ENCODE measurements at regions not wholly inside any gene's neighbourhood (a gene's known extent, or its start where the extent isn't known, plus 50 kb on each side); places are given as distances from the start of the nearest gene placed in this dataset.

DNA sequence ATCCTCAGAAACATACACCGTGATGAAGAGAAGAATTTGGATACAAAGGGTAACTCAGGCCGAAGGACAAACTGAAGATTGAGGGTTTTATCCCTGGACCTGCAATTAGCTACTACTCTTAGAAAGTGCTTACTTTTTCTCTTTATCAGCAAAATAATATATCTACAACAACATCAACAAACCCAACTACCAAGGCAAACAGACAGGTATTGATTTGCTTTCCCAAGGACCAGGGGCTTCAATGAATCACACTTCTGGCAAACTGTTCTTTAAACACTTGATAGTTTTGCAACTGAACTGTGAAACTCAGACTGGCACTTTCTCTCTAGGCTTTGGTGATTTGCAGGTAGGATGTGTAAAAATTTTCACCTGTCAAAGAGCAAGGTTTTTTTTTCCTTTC lies 247.5 kb downstream of the SEC23A start (continued):
- TF ChIP-seq, protein P1, sequence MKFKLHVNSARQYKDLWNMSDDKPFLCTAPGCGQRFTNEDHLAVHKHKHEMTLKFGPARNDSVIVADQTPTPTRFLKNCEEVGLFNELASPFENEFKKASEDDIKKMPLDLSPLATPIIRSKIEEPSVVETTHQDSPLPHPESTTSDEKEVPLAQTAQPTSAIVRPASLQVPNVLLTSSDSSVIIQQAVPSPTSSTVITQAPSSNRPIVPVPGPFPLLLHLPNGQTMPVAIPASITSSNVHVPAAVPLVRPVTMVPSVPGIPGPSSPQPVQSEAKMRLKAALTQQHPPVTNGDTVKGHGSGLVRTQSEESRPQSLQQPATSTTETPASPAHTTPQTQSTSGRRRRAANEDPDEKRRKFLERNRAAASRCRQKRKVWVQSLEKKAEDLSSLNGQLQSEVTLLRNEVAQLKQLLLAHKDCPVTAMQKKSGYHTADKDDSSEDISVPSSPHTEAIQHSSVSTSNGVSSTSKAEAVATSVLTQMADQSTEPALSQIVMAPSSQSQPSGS (CRISPR knock-in tag; IDR thresholded peaks at IDR 0.05; ENCODE audit: borderline replicate concordance, low read depth), result no peak
- TF ChIP-seq ZNF263 (CRISPR knock-in tag; IDR thresholded peaks at IDR 0.05; ENCODE audit: low read depth), result no peak
- no peak for TF ChIP-seq EMX1 (CRISPR knock-in tag; IDR thresholded peaks at IDR 0.05)
- no peak for TF ChIP-seq AR (CRISPR knock-in tag; IDR thresholded peaks at IDR 0.05)

DNA sequence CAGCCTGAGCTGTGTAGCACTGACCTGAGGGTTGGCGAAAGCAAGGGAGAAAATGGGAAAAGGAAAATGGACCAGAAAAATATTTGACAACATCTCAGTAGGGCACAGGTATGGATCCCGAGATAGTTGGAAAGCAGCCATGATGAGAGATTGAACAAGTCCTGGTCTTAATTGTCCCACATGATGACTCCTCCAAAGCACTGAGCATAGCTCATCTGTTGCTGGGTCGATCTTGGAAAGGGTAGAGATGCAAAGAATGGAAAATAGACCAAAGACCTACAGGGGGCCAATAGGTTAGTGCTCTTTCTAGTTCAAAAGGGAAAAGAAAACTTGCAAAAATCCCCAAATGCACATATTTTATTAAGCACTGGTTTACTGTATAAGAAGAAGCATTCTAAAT lies 251.9 kb downstream of the SEC23A start:
- H3K9me3 Mint-ChIP-seq, result no peaks in the 10 kb centered on the region
- ATAC-seq (no peak), DNase-seq (ENCODE audit: low spot score) (no peak)
- H3K36me3 Mint-ChIP-seq, result no peaks in the 10 kb centered on the region
- TF ChIP-seq FOXJ3 (CRISPR knock-in tag; IDR thresholded peaks at IDR 0.05; ENCODE audit: borderline replicate concordance) (no peak), ZNF219 (CRISPR knock-in tag; IDR thresholded peaks at IDR 0.05; ENCODE audit: borderline replicate concordance) (no peak), OVOL2 (CRISPR knock-in tag; IDR thresholded peaks at IDR 0.05; ENCODE audit: borderline replicate concordance) (no peak), TCF7 (CRISPR knock-in tag; IDR thresholded peaks at IDR 0.05; ENCODE audit: low read depth) (no peak), ZNF423 (CRISPR knock-in tag; IDR thresholded peaks at IDR 0.05) (no peak)
- TF ChIP-seq, protein P2, sequence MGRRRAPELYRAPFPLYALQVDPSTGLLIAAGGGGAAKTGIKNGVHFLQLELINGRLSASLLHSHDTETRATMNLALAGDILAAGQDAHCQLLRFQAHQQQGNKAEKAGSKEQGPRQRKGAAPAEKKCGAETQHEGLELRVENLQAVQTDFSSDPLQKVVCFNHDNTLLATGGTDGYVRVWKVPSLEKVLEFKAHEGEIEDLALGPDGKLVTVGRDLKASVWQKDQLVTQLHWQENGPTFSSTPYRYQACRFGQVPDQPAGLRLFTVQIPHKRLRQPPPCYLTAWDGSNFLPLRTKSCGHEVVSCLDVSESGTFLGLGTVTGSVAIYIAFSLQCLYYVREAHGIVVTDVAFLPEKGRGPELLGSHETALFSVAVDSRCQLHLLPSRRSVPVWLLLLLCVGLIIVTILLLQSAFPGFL (CRISPR knock-in tag; IDR thresholded peaks at IDR 0.05; ENCODE audit: borderline replicate concordance), result no peak
- CTCF ChIA-PET, result interaction anchor here (1.4 kb wide), 1 partner anchor 129 kb away, joined by 3 read pairs; no protein-coding TSS in a partner anchor
- POLR2A ChIA-PET, result no interaction called here
- no peak overlapping the region for H3K27ac Mint-ChIP-seq
- 0 out of 2 replicates have a peak, but pooled peaks cover 4% of the 10 kb centered on the region for H3K27me3 Mint-ChIP-seq (ENCODE audit: low read depth)
- no peaks in the 10 kb centered on the region; the same call in 1 of the 2 replicates for H3K4me1 Mint-ChIP-seq
- no peak overlapping the region for H3K4me3 Mint-ChIP-seq

DNA sequence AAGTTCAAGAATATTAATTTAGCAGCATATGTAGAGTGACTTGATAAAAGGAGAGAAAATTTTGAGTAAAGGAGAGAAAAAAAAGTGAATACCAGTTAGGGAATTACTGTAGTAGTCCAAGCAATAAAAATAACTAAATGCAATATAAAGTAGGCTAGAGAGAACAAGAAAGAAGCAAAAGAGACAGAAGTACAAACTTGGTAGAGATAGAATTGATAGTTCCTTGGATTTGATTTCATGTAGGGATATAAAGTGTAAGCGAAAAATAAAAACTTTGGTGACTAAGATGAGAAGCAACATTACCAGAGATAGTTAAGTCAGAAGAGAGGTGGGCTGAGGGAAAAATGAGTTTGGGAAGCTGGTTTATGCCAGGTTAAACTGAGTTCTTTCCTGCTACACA lies 252.4 kb downstream of the SEC23A start:
- ATAC-seq, result no peak
- H3K4me3 Mint-ChIP-seq, result no peak overlapping the region
- no peak overlapping the region for H3K27ac Mint-ChIP-seq
- CTCF ChIA-PET, result interaction anchor here (1.4 kb wide), 1 partner anchor 129 kb away, joined by 3 read pairs; no protein-coding TSS in a partner anchor
- H3K9me3 Mint-ChIP-seq, result no peaks in the 10 kb centered on the region
- no peaks in the 10 kb centered on the region for H3K36me3 Mint-ChIP-seq
- H3K4me1 Mint-ChIP-seq, result no peaks in the 10 kb centered on the region; the same call in 1 of the 2 replicates
- POLR2A ChIA-PET, result no interaction called here
- no peak for DNase-seq (ENCODE audit: low spot score)
- 0 out of 2 replicates have a peak, but pooled peaks cover 4% of the 10 kb centered on the region for H3K27me3 Mint-ChIP-seq (ENCODE audit: low read depth)
- TF ChIP-seq SOX15 (CRISPR knock-in tag; IDR thresholded peaks at IDR 0.05) (no peak), NR1H2 (CRISPR knock-in tag; IDR thresholded peaks at IDR 0.05) (no peak), ZNF671 (CRISPR knock-in tag; IDR thresholded peaks at IDR 0.05) (no peak), GABPB1 (CRISPR knock-in tag; IDR thresholded peaks at IDR 0.05) (no peak), ETV6 (CRISPR knock-in tag; IDR thresholded peaks at IDR 0.05) (no peak), AFF4 (CRISPR knock-in tag; IDR thresholded peaks at IDR 0.05; ENCODE audit: borderline replicate concordance) (no peak), CDX4 (CRISPR knock-in tag; IDR thresholded peaks at IDR 0.05; ENCODE audit: borderline replicate concordance) (no peak), GRHL2 (CRISPR knock-in tag; IDR thresholded peaks at IDR 0.05; ENCODE audit: insufficient replicate concordance, severe bottlenecking) (no peak)
- TF ChIP-seq, protein P3, sequence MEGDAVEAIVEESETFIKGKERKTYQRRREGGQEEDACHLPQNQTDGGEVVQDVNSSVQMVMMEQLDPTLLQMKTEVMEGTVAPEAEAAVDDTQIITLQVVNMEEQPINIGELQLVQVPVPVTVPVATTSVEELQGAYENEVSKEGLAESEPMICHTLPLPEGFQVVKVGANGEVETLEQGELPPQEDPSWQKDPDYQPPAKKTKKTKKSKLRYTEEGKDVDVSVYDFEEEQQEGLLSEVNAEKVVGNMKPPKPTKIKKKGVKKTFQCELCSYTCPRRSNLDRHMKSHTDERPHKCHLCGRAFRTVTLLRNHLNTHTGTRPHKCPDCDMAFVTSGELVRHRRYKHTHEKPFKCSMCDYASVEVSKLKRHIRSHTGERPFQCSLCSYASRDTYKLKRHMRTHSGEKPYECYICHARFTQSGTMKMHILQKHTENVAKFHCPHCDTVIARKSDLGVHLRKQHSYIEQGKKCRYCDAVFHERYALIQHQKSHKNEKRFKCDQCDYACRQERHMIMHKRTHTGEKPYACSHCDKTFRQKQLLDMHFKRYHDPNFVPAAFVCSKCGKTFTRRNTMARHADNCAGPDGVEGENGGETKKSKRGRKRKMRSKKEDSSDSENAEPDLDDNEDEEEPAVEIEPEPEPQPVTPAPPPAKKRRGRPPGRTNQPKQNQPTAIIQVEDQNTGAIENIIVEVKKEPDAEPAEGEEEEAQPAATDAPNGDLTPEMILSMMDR (IDR thresholded peaks at IDR 0.05), result no peak

All from WTC11 (cell line).